A549 (cell line): ENCODE measurements at regions not wholly inside any gene's neighbourhood (a gene's known extent, or its start where the extent isn't known, plus 50 kb on each side); places are given as distances from the start of the nearest gene placed in this dataset.

ENCODE experiments used
- BHLHE40 ChIP-seq: IDR thresholded peaks from 2 replicates; pipeline ENCODE4 v1.6.1; 2012; ENCODE audit warnings: low read depth, low read length, inconsistent platforms
- CEBPB ChIP-seq, 2 experiments: fragments of >200 bp in 1 of 2; sonication (Bioruptor Twin) in 1 of 2; formaldehyde crosslinking in 1 of 2; IDR thresholded peaks; 2 replicates each; pipeline ENCODE4 v1.6.1; 2012 to 2016
- CHD2 ChIP-seq: fragments of 150-350 bp; IDR thresholded peaks from 2 replicates; pipeline ENCODE4 v1.6.1; 2014; ENCODE audit warnings: low read length; ENCODE audit not compliant: partially characterized antibody
- HDAC2 ChIP-seq: fragments of 200-600 bp; sonication (generic); IDR thresholded peaks from 2 replicates; pipeline ENCODE4 v1.6.1; 2016
- NR3C1 ChIP-seq: fragments of >200 bp; sonication (Bioruptor Twin); formaldehyde crosslinking; IDR thresholded peaks from 3 replicates; pipeline ENCODE4 v1.6.1; 2017
- PHF8 ChIP-seq: fragments of 200-600 bp; sonication (generic); IDR thresholded peaks from 2 replicates; pipeline ENCODE4 v1.6.1; 2016; ENCODE audit warnings: low read depth, mild to moderate bottlenecking, antibody characterized with exemption, moderate library complexity, borderline replicate concordance
- POLR2A ChIP-seq: IDR thresholded peaks from 2 replicates; pipeline ENCODE4 v1.6.1; 2012; ENCODE audit warnings: mild to moderate bottlenecking, low read length
- POLR2AphosphoS2 ChIP-seq: conservative IDR thresholded peaks from 2 replicates; pipeline ENCODE4 v1.6.1; 2012; ENCODE audit warnings: low read length, improper control_type of control experiment, inconsistent platforms
- SMC3 ChIP-seq: fragments of >200 bp; sonication (Bioruptor Twin); formaldehyde crosslinking; IDR thresholded peaks from 3 replicates; pipeline ENCODE4 v1.6.1; 2018; ENCODE audit warnings: inconsistent platforms
- SREBF2 ChIP-seq: fragments of 450-650 bp; IDR thresholded peaks from 2 replicates; pipeline ENCODE4 v1.6.1; 2014; ENCODE audit warnings: mild to moderate bottlenecking, moderate library complexity

DNA sequence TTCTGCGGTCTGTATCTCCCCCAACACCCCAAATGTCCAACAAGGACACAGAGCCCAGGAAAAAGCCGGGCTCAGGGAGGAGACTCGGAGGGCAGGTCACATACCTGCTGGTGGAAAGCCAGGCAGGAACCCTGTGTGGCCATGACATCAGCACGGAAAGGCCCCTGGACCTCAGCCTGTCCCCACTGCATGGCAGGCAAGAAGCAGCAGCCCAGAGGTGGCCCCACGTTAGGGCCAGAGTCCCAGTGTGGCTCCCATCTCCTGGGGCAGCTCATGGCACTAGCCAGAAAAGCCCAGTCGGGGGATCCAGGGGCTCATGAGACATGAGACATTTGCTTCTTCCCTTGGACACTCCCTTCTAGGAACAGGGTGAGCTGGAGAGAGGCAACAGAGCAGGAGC is 258.7 kb downstream of the DLL1 start:
- no peak for TF ChIP-seq NR3C1
- no peak for TF ChIP-seq POLR2AphosphoS2
- no peak for TF ChIP-seq POLR2A
- TF ChIP-seq PHF8: no peak
- no peak for TF ChIP-seq CHD2
- TF ChIP-seq HDAC2: no peak
- no peak for TF ChIP-seq CEBPB (IDR thresholded peaks at IDR 0.05)
- no peak for TF ChIP-seq BHLHE40
- no peak for TF ChIP-seq SMC3
- TF ChIP-seq SREBF2: no peak
